Parathyroid adenoma (tissue), 2 donors: ENCODE measurements at regions not wholly inside any gene's neighbourhood (a gene's known extent, or its start where the extent isn't known, plus 50 kb on each side); places are given as distances from the start of the nearest gene placed in this dataset.

ENCODE experiments used
- H2AFZ ChIP-seq: fragments of 300-600 bp; sonication (generic); one replicate; pipeline ENCODE4 v1.7.0; 2017; ENCODE audit warnings: antibody characterized with exemption, mild to moderate bottlenecking
- H3K27ac ChIP-seq: fragments of 300-600 bp; sonication (generic); one replicate; pipeline ENCODE4 v1.7.0; 2017
- H3K27me3 ChIP-seq: fragments of 300-600 bp; sonication (generic); one replicate; pipeline ENCODE4 v1.7.0; 2017; ENCODE audit warnings: low read length; ENCODE audit not compliant: control insufficient read depth, insufficient read depth
- H3K36me3 ChIP-seq: fragments of 300-600 bp; sonication (generic); one replicate; pipeline ENCODE4 v1.7.0; 2017; ENCODE audit warnings: low read length; ENCODE audit not compliant: control insufficient read depth, insufficient read depth
- H3K4me1 ChIP-seq: fragments of 300-600 bp; sonication (generic); one replicate; pipeline ENCODE4 v1.7.0; 2017; ENCODE audit warnings: control low read depth
- H3K4me2 ChIP-seq: fragments of 300-600 bp; sonication (generic); one replicate; pipeline ENCODE4 v1.7.0; 2017; ENCODE audit warnings: low read length
- H3K4me3 ChIP-seq: fragments of 300-600 bp; sonication (generic); one replicate; pipeline ENCODE4 v1.7.0; 2017; ENCODE audit warnings: low read depth, low read length
- H3K79me2 ChIP-seq: fragments of 300-600 bp; sonication (generic); one replicate; pipeline ENCODE4 v1.7.0; 2017; ENCODE audit warnings: control low read depth
- H3K9ac ChIP-seq: fragments of 300-600 bp; sonication (generic); one replicate; pipeline ENCODE4 v1.7.0; 2017; ENCODE audit warnings: mild to moderate bottlenecking
- H3K9me3 ChIP-seq: fragments of 300-600 bp; sonication (generic); one replicate; pipeline ENCODE4 v1.7.0; 2017; ENCODE audit warnings: low read length; ENCODE audit not compliant: control insufficient read depth
- TF ChIP-seq, protein P1 (sequence below): fragments of 300-600 bp; sonication (generic); IDR thresholded peaks from one replicate; pipeline ENCODE4 v1.7.0; 2017; ENCODE audit warnings: antibody characterized with exemption, mild to moderate bottlenecking
- donor health status: primary hyperparathyroidism.

DNA sequence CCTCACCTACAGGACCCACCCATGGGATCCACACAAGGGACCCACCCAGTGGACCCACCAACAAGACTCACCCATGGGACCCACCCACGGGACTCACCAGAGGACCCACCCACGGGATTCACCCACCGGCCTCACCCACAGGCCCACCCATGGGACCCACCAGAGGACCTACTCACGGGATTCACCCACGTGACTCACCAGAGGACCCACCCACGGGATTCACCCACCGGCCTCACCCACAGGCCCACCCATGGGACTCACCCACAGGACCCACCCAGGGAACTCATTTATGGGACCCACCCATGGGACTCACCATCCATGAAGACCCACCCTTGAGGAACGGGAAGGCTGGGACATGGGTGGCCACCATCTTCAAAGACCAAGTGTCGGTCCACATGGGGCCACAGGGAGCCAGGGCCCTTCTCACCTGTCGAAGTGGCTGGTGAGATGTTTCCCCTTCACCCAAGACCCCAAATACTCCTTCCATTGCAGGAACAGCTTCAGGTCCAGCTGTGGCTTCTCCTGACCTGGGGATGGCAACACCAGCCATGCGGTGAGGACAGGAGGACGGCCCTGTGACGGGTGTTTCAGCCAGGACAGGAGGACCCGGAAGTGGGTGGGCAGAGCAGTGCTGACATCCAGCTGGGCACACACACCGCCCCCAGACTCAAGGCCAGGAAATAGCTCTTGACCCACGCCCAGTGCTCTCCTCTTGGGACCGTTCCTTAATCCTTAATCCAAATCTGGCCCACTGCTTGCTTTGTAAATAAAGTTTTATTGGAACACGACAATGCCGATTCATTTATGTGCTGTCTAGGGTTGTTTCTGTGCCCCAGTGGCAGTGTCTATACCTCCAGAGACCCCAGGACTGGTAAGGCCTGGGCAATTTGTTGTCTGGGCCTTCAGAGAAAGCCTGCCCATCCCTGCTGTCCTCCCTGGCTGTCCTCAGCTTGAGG, 1005.1 kb downstream of the BRD1 start:
- Histone ChIP-seq H3K4me1 (no peaks in the 10 kb centered on the region), H3K36me3 (no peaks in the 10 kb centered on the region), H3K27me3 (no peaks in the 10 kb centered on the region), H3K79me2 (no peaks in the 10 kb centered on the region), H3K27ac (no peak overlapping the region), H3K4me3 (no peak overlapping the region), H3K4me2 (no peak overlapping the region), H2AFZ (no peak overlapping the region), H3K9me3 (no peaks in the 10 kb centered on the region), H3K9ac (no peak overlapping the region)
- TF ChIP-seq, protein P1, sequence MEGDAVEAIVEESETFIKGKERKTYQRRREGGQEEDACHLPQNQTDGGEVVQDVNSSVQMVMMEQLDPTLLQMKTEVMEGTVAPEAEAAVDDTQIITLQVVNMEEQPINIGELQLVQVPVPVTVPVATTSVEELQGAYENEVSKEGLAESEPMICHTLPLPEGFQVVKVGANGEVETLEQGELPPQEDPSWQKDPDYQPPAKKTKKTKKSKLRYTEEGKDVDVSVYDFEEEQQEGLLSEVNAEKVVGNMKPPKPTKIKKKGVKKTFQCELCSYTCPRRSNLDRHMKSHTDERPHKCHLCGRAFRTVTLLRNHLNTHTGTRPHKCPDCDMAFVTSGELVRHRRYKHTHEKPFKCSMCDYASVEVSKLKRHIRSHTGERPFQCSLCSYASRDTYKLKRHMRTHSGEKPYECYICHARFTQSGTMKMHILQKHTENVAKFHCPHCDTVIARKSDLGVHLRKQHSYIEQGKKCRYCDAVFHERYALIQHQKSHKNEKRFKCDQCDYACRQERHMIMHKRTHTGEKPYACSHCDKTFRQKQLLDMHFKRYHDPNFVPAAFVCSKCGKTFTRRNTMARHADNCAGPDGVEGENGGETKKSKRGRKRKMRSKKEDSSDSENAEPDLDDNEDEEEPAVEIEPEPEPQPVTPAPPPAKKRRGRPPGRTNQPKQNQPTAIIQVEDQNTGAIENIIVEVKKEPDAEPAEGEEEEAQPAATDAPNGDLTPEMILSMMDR: no peak

DNA sequence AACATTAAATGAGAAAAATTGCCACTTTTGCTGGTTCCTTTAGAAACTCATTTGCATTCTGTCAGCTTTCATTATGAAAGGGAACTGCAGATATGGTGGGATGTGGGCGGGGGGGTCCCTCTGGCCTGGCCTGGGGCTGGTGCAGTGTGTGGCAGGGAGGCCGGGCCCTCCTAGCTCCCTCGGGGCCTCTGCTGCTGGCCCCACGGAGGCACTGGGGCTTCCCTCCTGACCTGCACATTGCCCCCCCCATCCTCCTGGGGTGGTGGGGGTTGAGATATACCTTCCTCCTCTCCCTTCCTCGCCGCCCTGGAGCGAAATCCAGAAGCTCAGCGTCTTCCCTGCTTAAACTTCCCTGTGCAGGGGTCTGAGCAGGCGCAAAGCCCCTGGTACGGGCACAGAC, 1005.9 kb downstream of the BRD1 start:
- no peaks in the 10 kb centered on the region for H3K36me3 ChIP-seq
- TF ChIP-seq, protein P1: no peak
- no peaks in the 10 kb centered on the region for H3K9me3 ChIP-seq
- no peaks in the 10 kb centered on the region for H3K27me3 ChIP-seq
- H2AFZ ChIP-seq: no peak overlapping the region
- no peak overlapping the region for H3K9ac ChIP-seq
- no peaks in the 10 kb centered on the region for H3K79me2 ChIP-seq
- no peak overlapping the region for H3K4me3 ChIP-seq
- no peak overlapping the region for H3K27ac ChIP-seq
- no peak overlapping the region for H3K4me2 ChIP-seq
- H3K4me1 ChIP-seq: no peaks in the 10 kb centered on the region

DNA sequence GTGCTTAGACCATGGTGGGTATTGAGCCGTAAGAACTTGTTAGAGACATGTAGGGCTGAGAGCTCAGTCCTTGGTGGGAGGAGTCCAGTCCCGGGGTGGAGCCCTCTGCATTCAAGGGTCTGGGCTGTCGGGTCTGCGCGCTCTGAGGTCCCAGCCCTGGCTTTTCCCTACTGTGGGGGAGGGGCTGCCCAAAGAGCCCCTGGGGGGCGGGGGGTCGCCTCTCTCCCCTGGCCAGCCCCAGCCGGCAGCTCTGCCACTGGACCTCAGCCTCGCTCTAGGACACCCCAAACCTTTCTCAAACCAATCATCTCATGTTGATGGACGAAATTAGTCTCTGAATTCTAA, 1006.4 kb downstream of the BRD1 start:
- Histone ChIP-seq H3K4me1 (no peaks in the 10 kb centered on the region), H3K9me3 (no peaks in the 10 kb centered on the region), H3K79me2 (no peaks in the 10 kb centered on the region), H3K27ac (no peak overlapping the region), H2AFZ (no peak overlapping the region), H3K4me2 (no peak overlapping the region), H3K36me3 (no peaks in the 10 kb centered on the region), H3K4me3 (no peak overlapping the region), H3K27me3 (no peaks in the 10 kb centered on the region), H3K9ac (no peak overlapping the region)
- TF ChIP-seq, protein P1: no peak

DNA sequence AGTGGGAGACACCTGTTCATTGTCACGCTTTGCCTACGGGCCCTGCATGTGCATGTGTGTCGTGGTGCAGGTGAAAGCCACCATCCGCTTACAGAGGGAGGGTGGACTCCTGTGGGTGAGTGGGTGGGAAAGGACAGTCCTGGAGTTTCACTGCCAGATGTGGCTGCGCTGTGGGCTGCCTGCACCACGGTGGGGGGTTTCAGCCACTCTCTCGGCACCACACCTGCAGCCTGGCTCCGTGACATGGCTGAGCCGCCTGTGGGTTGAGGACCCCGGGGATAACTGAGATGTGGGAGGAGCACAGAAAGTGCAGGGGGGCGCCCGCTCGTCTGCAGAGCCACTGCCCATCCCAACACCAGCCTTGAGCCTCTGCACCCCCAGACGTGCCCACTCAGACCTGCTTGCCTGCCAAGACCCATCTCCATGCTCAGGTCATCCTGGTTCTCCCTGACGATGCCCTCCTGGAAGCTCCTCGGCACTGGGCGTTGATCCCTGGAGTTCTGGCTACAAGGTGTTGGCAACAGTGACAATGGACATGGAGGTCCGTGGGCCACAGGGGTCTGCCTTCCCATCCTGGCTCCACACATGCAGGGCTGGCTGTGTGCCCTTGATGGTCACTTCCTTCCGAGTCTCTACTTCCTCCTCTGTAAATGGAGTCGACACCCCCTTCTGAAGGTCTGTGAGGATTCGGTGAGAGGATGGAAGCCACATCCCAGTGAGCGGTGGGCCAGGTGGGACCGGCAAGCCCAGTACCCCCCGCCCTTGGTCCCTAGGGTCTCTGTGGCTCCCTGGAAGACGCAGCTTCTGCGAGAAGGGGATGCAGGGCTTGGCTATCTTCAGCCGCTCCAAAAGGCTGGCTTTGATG, 1007.0 kb downstream of the BRD1 start:
- Histone ChIP-seq H3K36me3 (no peaks in the 10 kb centered on the region), H2AFZ (no peak overlapping the region), H3K27me3 (no peaks in the 10 kb centered on the region), H3K9me3 (no peaks in the 10 kb centered on the region), H3K4me3 (no peak overlapping the region), H3K79me2 (no peaks in the 10 kb centered on the region), H3K27ac (no peak overlapping the region), H3K9ac (no peak overlapping the region), H3K4me2 (no peak overlapping the region), H3K4me1 (no peaks in the 10 kb centered on the region)
- TF ChIP-seq, protein P1: no peak
